Stimulated activated naive CD4-positive, alpha-beta T cell treated with Interleukin-2 at 50 U/mL for 16 hours (primary cell): ENCODE measurements at regions not wholly inside any gene's neighbourhood (a gene's known extent, or its start where the extent isn't known, plus 50 kb on each side); places are given as distances from the start of the nearest gene placed in this dataset.
"Not testable (repeated sequence)": the region's sequence is repeated elsewhere in the genome, so short reads cannot be mapped to it uniquely, and the experiment has no call there.

ENCODE experiments used
- DNase-seq: peaks from one replicate; lab custom pipeline; 2025; lab: John Stamatoyannopoulos, UW

GRCh38 chr9:95785209-95785608, 90.3 kb upstream of the ERCC6L2 start:
- DNase-seq, result no peak

DNA sequence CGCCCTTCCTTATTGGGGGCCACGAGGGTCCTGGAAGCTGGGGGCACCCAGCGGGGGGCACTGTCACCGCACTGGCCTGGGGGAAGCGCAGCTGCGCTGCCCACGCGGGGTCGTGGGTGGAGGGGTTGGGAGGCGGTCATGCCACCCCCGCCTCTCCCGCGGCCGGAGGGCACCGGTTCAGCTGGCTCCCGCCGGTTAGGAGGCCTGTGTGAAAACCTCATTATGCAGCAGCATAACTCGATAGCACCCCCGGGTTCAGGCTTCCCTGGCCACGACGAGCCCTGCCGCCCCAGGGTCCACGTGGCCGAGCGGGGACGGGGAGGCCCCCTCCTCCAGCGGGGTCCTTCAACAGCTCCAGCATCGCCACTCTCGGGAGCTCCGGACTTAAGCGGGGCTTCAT, 91.2 kb upstream of the ERCC6L2 start:
- DNase-seq, result no peak

GRCh38 chr9:95783426-95783975, 92.0 kb upstream of the ERCC6L2 start:
- DNase-seq, result no peak

GRCh38 chr9:95780751-95781150, 94.7 kb upstream of the ERCC6L2 start:
- DNase-seq, result no peak

GRCh38 chr9:95780121-95780520, 95.4 kb upstream of the ERCC6L2 start:
- DNase-seq, result no peak

DNA sequence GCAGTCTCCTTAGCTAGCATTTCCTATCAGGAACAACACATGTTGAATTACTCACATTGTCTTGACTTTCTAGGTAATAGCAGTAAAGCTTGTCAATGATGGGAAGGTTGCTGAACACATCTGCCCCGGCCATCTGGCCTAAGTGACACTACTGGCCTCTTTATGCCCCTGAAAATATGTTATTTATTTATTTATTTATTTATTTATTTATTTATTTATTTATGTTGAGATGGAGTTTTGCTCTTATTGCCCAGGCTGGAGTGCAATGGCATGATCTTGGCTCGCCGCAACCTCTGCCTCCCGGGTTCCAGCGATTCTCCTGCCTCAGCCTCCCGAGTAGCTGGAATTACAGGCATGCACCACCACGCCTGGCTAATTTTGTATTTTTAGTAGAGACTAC, 95.9 kb upstream of the ERCC6L2 start:
- DNase-seq, result not testable (repeated sequence)

DNA sequence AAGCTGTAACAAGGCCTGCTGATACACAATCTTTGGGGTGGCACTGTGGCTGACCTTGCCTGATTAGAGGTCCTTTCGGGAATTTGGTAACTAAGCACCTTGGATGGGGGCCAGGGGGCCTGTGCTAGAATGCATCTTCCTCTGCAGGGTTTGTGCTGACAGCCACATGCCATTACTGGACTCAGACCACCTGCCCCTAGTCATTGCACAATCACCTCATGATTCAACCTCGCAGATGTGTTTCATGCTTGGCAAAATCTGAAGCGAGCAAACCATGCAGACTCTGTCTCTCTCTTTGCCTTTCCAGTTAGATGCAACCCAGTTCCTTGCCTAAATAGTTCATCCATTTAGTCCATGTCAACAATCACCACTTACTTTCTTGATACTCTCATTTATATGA, 96.5 kb upstream of the ERCC6L2 start:
- no peak for DNase-seq

DNA sequence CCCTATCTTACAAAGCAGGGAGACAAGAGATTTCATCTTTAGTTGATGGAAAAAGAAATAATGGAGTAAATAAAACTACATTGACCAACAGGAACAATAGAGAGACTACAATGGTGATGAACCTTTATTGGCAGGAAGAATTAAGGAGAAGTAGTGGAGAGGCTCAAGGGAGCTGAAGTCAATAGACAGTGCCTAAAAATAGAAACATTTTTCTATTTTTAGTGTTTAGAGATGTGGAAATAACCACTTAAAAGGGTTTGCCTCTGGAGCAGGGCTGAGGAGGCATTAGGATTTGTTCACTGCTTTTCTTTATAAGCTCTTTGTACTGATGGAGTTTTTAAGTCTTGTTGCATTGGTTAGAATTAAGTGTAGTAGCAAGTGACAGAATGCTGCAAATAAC, 98.4 kb upstream of the ERCC6L2 start:
- DNase-seq, result no peak

DNA sequence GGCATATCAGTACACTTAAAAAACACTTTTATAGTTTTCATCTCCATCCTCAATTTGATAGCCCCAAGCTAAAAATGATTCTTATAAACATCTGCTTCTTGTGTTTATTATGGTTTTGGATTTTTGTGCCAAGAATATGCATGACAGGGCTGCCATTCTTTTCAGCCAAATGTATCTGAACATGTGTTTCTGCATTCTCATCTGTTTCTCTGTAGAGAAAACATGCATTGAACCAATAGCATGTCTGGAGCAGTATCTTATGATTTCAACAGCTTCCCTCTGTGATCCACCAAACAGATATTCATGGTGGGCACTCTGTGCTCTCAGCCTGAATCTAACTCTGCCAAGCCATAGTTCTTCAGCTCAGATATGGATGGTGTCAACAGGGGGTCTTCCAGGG, 99.3 kb upstream of the ERCC6L2 start:
- no peak for DNase-seq

DNA sequence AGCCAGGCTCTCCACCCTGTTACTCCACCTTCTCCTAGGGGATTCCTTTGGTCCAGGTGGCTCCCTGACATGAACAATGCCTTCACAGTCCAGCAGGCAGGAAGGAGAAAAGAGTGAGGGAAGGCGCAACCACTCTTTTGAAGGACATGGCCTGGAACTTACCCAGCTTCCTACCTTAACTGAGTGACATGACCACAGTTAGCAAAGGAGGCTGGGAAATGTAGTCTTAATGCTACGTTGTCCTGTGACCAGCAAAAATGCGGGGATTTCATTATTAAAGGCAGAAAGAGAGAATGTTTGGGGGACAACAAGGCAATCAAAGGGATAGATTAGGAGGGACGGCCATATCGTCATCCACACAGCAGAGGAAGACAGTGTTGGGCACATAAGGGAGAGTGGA, 100.3 kb upstream of the ERCC6L2 start:
- DNase-seq, result no peak

DNA sequence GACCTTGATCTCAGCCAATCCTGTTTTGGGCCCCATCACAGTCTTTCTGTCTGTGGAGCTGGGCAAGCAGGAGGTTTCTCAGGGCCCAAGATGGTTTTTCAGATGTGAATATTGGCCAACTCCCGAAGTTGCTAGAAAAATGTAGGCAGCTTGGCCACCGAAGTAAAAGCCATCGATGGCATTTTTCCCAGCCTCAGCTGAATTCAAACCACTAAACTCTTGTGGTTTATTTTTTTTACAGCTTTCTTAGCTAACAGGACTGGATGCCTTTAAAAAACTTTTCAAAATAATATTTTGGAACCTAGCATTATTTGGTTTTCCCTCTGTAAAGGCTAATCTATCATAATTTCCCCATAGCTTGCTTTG, 102.5 kb upstream of the ERCC6L2 start:
- no peak for DNase-seq

GRCh38 chr9:95772320-95773052, 103.0 kb upstream of the ERCC6L2 start:
- no peak for DNase-seq

- no peak for DNase-seq
Observed at GRCh38 chr9:95771556-95772246, 103.8 kb upstream of the ERCC6L2 start.

DNA sequence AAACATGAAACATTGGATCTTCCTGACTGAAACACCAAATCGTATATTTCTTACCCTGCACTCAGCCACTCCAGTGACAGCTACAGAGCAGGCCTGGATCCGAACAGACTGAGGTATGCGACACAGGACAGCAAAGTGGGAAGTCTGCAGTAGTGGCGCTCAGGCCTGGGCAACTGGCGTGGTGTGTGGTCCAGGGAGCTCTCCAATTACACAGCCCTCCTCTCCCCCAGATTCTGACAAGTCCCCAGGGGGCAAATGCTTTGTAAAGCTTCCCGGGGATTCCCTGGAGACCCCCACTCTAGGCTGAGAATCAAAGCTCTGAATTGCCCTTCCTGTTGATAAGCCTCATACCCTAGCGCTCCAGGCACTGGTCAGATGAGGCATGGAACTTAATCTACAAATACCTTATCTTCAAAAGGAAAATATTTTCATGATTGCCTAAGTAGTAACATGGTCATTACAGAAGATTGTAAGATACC, 104.8 kb upstream of the ERCC6L2 start:
- no peak for DNase-seq

GRCh38 chr9:95769909-95770433, 105.5 kb upstream of the ERCC6L2 start:
- no peak for DNase-seq

DNA sequence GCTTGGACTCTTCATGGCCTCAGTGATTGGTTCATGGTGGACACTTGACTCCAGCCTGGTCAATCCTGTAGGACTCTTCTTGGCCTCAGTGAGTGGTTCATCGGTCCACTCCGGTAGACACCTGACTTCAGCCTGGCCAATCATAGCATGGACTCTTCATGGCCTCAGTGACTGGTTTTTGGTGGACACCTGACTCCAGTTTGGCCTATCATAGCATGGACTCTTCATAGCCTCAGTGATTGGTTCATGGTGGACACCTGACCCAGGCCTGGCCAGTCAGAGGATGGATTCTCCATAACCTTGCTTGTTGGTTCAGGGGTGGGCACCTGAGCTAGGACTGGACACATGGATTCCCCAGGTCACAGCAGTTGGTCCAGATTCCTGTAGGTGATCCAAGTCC, 106.0 kb upstream of the ERCC6L2 start:
- no peak for DNase-seq

DNA sequence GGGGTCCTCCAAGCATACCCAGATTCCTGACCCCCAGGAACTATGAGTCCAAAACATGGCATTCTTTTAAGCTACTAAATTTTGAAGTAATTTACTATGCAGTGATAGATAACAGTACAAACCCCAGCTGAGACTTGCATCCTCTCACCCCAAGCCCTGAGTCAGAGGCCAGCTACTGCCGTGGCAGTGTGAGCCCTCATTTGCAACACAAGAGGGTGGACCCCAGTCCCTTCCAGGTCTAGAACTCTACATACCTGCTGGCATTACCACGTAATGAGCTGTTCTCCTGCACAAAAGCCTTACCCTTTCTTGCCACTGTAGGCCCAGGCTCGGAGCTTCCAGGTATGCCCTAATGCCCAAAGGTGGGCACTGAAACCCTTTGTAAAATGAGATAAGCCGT, 108.6 kb upstream of the ERCC6L2 start:
- DNase-seq, result no peak

DNA sequence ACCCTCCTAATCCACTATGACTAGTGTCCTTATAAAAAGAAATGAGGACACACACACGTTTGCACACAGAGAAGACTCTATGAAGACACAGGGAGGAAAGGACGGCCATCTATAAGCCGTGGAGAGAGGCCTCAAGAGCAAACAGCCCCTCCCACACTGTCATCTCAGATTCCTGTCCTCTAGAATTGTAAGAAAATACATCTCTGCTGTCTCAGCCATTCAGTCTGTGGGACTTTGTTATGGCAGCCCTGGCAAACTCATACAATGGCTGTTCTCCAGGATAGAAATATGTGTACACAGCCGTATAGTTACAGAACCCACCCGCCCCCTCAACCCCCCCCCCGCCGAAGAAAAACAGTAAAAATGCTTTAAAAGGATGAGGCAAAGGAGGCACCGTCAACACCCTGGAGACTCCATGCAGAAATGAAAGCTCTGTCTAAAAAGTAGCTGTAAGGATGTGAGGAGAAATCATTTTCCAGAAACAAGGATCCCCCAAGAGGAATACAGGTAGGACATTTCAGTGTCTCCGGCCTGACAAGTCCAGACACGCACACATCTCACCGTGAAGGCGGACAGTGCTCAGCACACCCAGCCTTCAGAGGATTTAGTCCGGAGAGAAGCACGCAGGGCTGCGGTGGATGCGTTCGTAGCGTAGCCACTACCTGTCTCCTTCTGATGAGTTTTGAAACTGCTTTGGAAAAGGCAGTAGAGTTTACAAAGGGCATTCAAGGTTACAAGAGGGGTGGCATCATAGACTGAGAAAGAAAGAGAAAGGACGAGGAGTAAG, 110.8 kb upstream of the ERCC6L2 start:
- DNase-seq, result no peak

- DNase-seq, result no peak
Observed at GRCh38 chr9:95763983-95764382, 111.5 kb upstream of the ERCC6L2 start.

DNA sequence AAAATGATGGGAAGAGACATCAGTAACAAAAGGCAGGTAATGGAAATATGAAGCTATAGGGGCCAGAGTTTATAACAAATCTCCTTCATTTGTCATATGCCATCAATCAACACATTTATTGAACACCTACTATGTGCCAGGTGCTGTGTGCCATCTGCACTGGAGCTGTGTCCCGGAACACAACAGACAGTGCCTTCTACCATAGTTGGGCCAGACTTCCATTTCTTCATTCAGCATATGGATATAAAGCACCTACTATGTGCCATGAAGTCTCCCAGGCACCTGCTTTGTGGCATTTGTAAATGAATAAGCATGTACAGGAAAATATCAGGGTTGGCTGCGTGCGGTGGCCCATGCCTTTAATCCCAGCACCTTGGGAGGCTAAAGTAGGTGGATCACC, 112.5 kb upstream of the ERCC6L2 start:
- DNase-seq, result no peak

GRCh38 chr9:95762322-95762721, 113.2 kb upstream of the ERCC6L2 start:
- no peak for DNase-seq

- no peak for DNase-seq
Observed at GRCh38 chr9:95760791-95761190, 114.7 kb upstream of the ERCC6L2 start.
